ENCODE measurements at regions not wholly inside any gene's neighbourhood (a gene's known extent, or its start where the extent isn't known, plus 50 kb on each side); places are given as distances from the start of the nearest gene placed in this dataset.

GRCh38 chr2:150888337-150888736 is 373.3 kb downstream of the RBM43 start:
- TF ChIP-seq CTCF (conservative IDR thresholded peaks at IDR 0.05) (no peak), ZFX (IDR thresholded peaks at IDR 0.05) (no peak)
